PC-9 (cell line): ENCODE measurements at regions not wholly inside any gene's neighbourhood (a gene's known extent, or its start where the extent isn't known, plus 50 kb on each side); places are given as distances from the start of the nearest gene placed in this dataset.

Experiments used
- BruUV-seq: library from RNA; stranded (reverse); fragments of 400-500 nt; replicated peaks from 2 replicates; lab custom pipeline; 2021; lab: Mats Ljungman, UMichigan
- CTCF ChIA-PET: fragments of 300-600 bp; sonication (Branson Sonifier 250); formaldehyde crosslinking; loops from one replicate; lab custom pipeline; 2022; ENCODE audit warnings: antibody characterized with exemption; lab: Charles Lee
- POLR2A ChIA-PET: fragments of 300-600 bp; sonication (Branson Sonifier 250); formaldehyde crosslinking; loops from one replicate; lab custom pipeline; 2022; ENCODE audit warnings: antibody characterized with exemption; ENCODE audit not compliant: unreplicated experiment; lab: Charles Lee
- DNase-seq, 2 experiments: peaks; one replicate each; pipeline versions ENCODE4 v3.0.0 to v3.0.0-alpha.2; 2015 to 2022; ENCODE audit warnings: mixed read lengths in 1 of 2
- H2AFZ ChIP-seq: fragments of 200-600 bp; sonication (generic); 2 replicates; pipeline ENCODE4 v1.8.1; 2017; ENCODE audit warnings: antibody characterized with exemption
- H3F3A ChIP-seq: fragments of 200-600 bp; sonication (generic); 2 replicates; pipeline ENCODE4 v1.8.1; 2017; ENCODE audit warnings: antibody characterized with exemption, mild to moderate bottlenecking, low read depth; ENCODE audit not compliant: insufficient read depth
- H3K27ac ChIP-seq: fragments of 200-600 bp; sonication (generic); 2 replicates; pipeline ENCODE4 v1.6.1; 2016; ENCODE audit warnings: mixed run types
- H3K27me3 ChIP-seq: fragments of 200-600 bp; sonication (generic); 2 replicates; pipeline ENCODE4 v1.6.1; 2016; ENCODE audit warnings: low read depth, mixed run types; ENCODE audit not compliant: insufficient read depth
- H3K36me3 ChIP-seq: fragments of 200-600 bp; sonication (generic); 2 replicates; pipeline ENCODE4 v1.6.1; 2016; ENCODE audit warnings: low read depth, mixed run types
- H3K4me1 ChIP-seq: fragments of 200-600 bp; sonication (generic); replicated peaks from 2 replicates; pipeline ENCODE4 v1.6.1; 2016; ENCODE audit warnings: mixed run types; ENCODE audit not compliant: insufficient read depth
- H3K4me2 ChIP-seq: fragments of 200-600 bp; sonication (generic); 2 replicates; pipeline ENCODE4 v1.6.1; 2017; ENCODE audit warnings: mixed run types
- H3K4me3 ChIP-seq: fragments of 200-600 bp; sonication (generic); 2 replicates; pipeline ENCODE4 v1.6.1; 2016; ENCODE audit warnings: mixed run types
- H3K79me2 ChIP-seq: fragments of 200-600 bp; sonication (generic); 2 replicates; pipeline ENCODE4 v1.6.1; 2017; ENCODE audit warnings: low read depth, mixed run types
- H3K9me2 ChIP-seq: fragments of 200-600 bp; sonication (generic); 2 replicates; pipeline ENCODE4 v1.8.1; 2017; ENCODE audit warnings: mild to moderate bottlenecking; ENCODE audit not compliant: insufficient read depth
- H3K9me3 ChIP-seq: fragments of 200-600 bp; sonication (generic); 2 replicates; pipeline ENCODE4 v1.8.1; 2016; ENCODE audit warnings: low read depth; ENCODE audit not compliant: insufficient read depth
- H4K20me1 ChIP-seq: fragments of 200-600 bp; sonication (generic); 2 replicates; pipeline ENCODE4 v1.8.1; 2017; ENCODE audit not compliant: insufficient read depth
- EZH2 ChIP-seq: fragments of 200-600 bp; sonication (generic); IDR thresholded peaks from 2 replicates; pipeline ENCODE4 v1.8.0; 2017; ENCODE audit warnings: antibody characterized with exemption, low read depth
- intact Hi-C: fragments of 100-400 bp; cut with micrococcal nuclease; formaldehyde crosslinking; loops from one replicate; pipeline ENCODE4 v1.10.0; 2022; ENCODE audit not compliant: unreplicated experiment
- TF ChIP-seq, protein P1 (sequence below): fragments of 200-600 bp; sonication (generic); conservative IDR thresholded peaks from 2 replicates; pipeline ENCODE4 v1.6.1; 2017; ENCODE audit warnings: mixed run types, antibody characterized with exemption, mild to moderate bottlenecking, moderate library complexity

- Histone ChIP-seq H3K9me2 (no peaks in the 10 kb centered on the region), H3K27me3 (no peaks in the 10 kb centered on the region), H3K27ac (no peak overlapping the region), H3K79me2 (no peaks in the 10 kb centered on the region), H3K4me1 (no peaks in the 10 kb centered on the region), H3K9me3 (no peaks in the 10 kb centered on the region), H3K4me2 (no peak overlapping the region), H4K20me1 (no peaks in the 10 kb centered on the region), H3K36me3 (no peaks in the 10 kb centered on the region), H3K4me3 (no peak overlapping the region), H3F3A (no peaks in the 10 kb centered on the region), H2AFZ (no peak overlapping the region)
- intact Hi-C loops: no loop called here
- ChIA-PET POLR2A (no interaction called here), CTCF (no interaction called here)
- no peak for TF ChIP-seq EZH2
- TF ChIP-seq, protein P1, sequence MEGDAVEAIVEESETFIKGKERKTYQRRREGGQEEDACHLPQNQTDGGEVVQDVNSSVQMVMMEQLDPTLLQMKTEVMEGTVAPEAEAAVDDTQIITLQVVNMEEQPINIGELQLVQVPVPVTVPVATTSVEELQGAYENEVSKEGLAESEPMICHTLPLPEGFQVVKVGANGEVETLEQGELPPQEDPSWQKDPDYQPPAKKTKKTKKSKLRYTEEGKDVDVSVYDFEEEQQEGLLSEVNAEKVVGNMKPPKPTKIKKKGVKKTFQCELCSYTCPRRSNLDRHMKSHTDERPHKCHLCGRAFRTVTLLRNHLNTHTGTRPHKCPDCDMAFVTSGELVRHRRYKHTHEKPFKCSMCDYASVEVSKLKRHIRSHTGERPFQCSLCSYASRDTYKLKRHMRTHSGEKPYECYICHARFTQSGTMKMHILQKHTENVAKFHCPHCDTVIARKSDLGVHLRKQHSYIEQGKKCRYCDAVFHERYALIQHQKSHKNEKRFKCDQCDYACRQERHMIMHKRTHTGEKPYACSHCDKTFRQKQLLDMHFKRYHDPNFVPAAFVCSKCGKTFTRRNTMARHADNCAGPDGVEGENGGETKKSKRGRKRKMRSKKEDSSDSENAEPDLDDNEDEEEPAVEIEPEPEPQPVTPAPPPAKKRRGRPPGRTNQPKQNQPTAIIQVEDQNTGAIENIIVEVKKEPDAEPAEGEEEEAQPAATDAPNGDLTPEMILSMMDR: no peak
- no peak for DNase-seq
- no TSS peak for BruUV-seq
Measured at GRCh38 chr11:112806256-112806655, 155.0 kb upstream of the NCAM1 start.

DNA sequence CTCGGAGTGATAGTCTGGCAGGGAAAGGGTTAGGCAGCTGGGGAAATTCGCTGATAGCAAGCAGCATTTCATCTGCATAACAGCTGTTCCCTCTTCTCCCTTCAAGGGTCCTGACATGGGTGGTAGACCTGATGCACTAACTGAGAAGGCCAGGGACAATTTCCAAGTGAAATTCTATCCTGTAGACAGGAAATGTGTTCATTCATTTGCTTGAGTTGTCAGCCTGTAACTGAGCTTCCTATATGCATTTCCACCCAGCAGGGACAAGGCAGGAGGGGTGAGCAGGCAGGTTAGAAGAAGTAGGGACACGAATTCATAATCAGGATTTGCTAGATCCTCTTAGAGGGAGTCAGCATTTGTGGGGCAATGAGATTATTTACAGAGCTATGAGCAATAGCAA lies 154.3 kb upstream of the NCAM1 start:
- Histone ChIP-seq H2AFZ (no peak overlapping the region), H3K4me2 (no peak overlapping the region), H3K27me3 (no peaks in the 10 kb centered on the region), H3K79me2 (no peaks in the 10 kb centered on the region), H3K4me1 (no peaks in the 10 kb centered on the region), H3K27ac (no peak overlapping the region), H3K4me3 (no peak overlapping the region), H3K9me3 (no peaks in the 10 kb centered on the region), H3K36me3 (no peaks in the 10 kb centered on the region), H3K9me2 (no peaks in the 10 kb centered on the region), H4K20me1 (no peaks in the 10 kb centered on the region), H3F3A (no peaks in the 10 kb centered on the region)
- ChIA-PET CTCF (no interaction called here), POLR2A (no interaction called here)
- no peak for TF ChIP-seq EZH2
- TF ChIP-seq, protein P1: no peak
- intact Hi-C loops: no loop called here
- no peak for DNase-seq
- BruUV-seq: no TSS peak

DNA sequence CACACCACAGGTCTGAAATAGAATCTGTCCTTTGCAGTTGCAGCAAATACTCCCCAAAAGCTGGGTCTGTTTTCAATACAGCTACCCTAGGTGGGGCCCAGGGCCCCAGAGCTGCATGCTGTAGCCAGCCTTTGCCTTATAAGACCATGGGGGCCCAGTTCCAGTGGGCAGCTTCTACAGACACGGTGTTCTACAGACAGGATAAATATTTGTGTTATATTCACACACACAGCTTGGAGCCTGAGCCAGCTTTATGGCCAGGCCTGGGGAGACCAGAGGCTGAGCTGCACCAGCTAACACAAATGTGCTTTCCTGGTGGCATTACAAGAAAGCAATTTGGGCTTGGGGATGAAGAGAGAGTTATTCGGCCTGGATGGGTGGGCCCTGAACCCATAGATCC lies 151.8 kb upstream of the NCAM1 start:
- BruUV-seq: no TSS peak
- no peaks in the 10 kb centered on the region for H4K20me1 ChIP-seq
- no peaks in the 10 kb centered on the region for H3K36me3 ChIP-seq
- H3F3A ChIP-seq: no peaks in the 10 kb centered on the region
- no peak overlapping the region for H3K27ac ChIP-seq
- DNase-seq: no peak
- no peaks in the 10 kb centered on the region for H3K9me3 ChIP-seq
- H3K79me2 ChIP-seq: no peaks in the 10 kb centered on the region
- ChIA-PET CTCF (no interaction called here), POLR2A (no interaction called here)
- no peak overlapping the region for H2AFZ ChIP-seq
- TF ChIP-seq EZH2: no peak
- TF ChIP-seq, protein P1: no peak
- H3K9me2 ChIP-seq: no peaks in the 10 kb centered on the region
- intact Hi-C loops: no loop called here
- no peaks in the 10 kb centered on the region for H3K27me3 ChIP-seq
- no peak overlapping the region for H3K4me3 ChIP-seq
- no peak overlapping the region for H3K4me2 ChIP-seq
- no peaks in the 10 kb centered on the region for H3K4me1 ChIP-seq
